ENCODE measurements at regions not wholly inside any gene's neighbourhood (a gene's known extent, or its start where the extent isn't known, plus 50 kb on each side); places are given as distances from the start of the nearest gene placed in this dataset.

- DNase-seq (ENCODE audit: extremely low spot score in 2 of 2), result no peak
- Histone ChIP-seq H3K9me3 (no peaks in the 10 kb centered on the region), H3K27ac (no peak overlapping the region), H3K27me3 (no peaks in the 10 kb centered on the region), H3K4me1 (peaks cover 14% of the 10 kb centered on the region), H3K36me3 (no peaks in the 10 kb centered on the region), H3K4me3 (no peak overlapping the region)
- intact Hi-C loops (cut with DNase I), result no loop called here
- TF ChIP-seq, protein P1, sequence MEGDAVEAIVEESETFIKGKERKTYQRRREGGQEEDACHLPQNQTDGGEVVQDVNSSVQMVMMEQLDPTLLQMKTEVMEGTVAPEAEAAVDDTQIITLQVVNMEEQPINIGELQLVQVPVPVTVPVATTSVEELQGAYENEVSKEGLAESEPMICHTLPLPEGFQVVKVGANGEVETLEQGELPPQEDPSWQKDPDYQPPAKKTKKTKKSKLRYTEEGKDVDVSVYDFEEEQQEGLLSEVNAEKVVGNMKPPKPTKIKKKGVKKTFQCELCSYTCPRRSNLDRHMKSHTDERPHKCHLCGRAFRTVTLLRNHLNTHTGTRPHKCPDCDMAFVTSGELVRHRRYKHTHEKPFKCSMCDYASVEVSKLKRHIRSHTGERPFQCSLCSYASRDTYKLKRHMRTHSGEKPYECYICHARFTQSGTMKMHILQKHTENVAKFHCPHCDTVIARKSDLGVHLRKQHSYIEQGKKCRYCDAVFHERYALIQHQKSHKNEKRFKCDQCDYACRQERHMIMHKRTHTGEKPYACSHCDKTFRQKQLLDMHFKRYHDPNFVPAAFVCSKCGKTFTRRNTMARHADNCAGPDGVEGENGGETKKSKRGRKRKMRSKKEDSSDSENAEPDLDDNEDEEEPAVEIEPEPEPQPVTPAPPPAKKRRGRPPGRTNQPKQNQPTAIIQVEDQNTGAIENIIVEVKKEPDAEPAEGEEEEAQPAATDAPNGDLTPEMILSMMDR (IDR thresholded peaks at IDR 0.05), result no peak
- no peak for TF ChIP-seq POLR2AphosphoS5 (IDR thresholded peaks at IDR 0.05; ENCODE audit: insufficient read depth in 1 of 2, low read depth in 1 of 2)
Observed at GRCh38 chr2:12536976-12537375, 179.8 kb upstream of the TRIB2 start.

- no peak overlapping the region for H3K27ac ChIP-seq
- H3K9me3 ChIP-seq, result no peaks in the 10 kb centered on the region
- no peak overlapping the region for H3K4me3 ChIP-seq
- no peaks in the 10 kb centered on the region for H3K27me3 ChIP-seq
- no peak for DNase-seq (ENCODE audit: extremely low spot score in 2 of 2)
- H3K36me3 ChIP-seq, result no peaks in the 10 kb centered on the region
- TF ChIP-seq, protein P1 (IDR thresholded peaks at IDR 0.05), result no peak
- TF ChIP-seq POLR2AphosphoS5 (IDR thresholded peaks at IDR 0.05; ENCODE audit: insufficient read depth in 1 of 2, low read depth in 1 of 2) (no peak), POLR2A (IDR thresholded peaks at IDR 0.05) (no peak)
- peaks cover 14% of the 10 kb centered on the region for H3K4me1 ChIP-seq
- intact Hi-C loops (cut with DNase I), result no loop called here
Observed at GRCh38 chr2:12538138-12538694, 178.5 kb upstream of the TRIB2 start.

DNA sequence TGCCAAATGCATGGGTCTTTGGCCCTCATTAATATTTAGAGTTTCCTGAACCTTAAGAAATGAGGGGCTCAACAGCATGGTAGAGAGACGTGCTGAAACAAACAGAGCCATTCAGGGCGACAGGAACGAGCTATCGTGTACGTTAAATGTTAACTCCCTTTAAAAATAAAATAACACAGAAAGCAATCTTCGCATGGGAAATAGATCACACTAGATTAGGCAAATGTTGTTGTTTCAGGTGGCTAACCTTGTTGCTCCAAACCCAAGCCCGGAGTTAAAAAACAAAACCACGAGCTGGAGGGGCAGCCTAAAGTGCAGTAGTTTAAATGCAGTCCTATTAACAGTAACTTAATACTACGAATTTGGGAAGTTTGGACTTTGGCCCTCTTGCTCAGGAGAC, 177.4 kb upstream of the TRIB2 start:
- TF ChIP-seq, protein P1 (IDR thresholded peaks at IDR 0.05), result no peak
- TF ChIP-seq POLR2AphosphoS5 (IDR thresholded peaks at IDR 0.05; ENCODE audit: insufficient read depth in 1 of 2, low read depth in 1 of 2), result no peak
- no peak for TF ChIP-seq POLR2A (IDR thresholded peaks at IDR 0.05)
- Histone ChIP-seq H3K4me3 (no peak overlapping the region), H3K27ac (no peak overlapping the region), H3K36me3 (no peaks in the 10 kb centered on the region), H3K27me3 (no peaks in the 10 kb centered on the region), H3K4me1 (peaks cover 11% of the 10 kb centered on the region), H3K9me3 (no peaks in the 10 kb centered on the region)
- DNase-seq (ENCODE audit: extremely low spot score in 2 of 2), result no peak
- intact Hi-C loops (cut with DNase I), result no loop called here

- Histone ChIP-seq H3K36me3 (no peaks in the 10 kb centered on the region), H3K27me3 (no peaks in the 10 kb centered on the region), H3K4me3 (no peak overlapping the region), H3K9me3 (no peaks in the 10 kb centered on the region), H3K27ac (no peak overlapping the region), H3K4me1 (peaks cover 9% of the 10 kb centered on the region)
- intact Hi-C loops (cut with DNase I), result no loop called here
- DNase-seq (ENCODE audit: extremely low spot score in 2 of 2), result no peak
- TF ChIP-seq, protein P1 (IDR thresholded peaks at IDR 0.05), result no peak
- TF ChIP-seq POLR2AphosphoS5 (IDR thresholded peaks at IDR 0.05; ENCODE audit: insufficient read depth in 1 of 2, low read depth in 1 of 2) (no peak), POLR2A (IDR thresholded peaks at IDR 0.05) (no peak)
Observed at GRCh38 chr2:12539776-12540562, 176.8 kb upstream of the TRIB2 start.
